Fibroblast of peridontal ligament (primary cell): ENCODE measurements at regions not wholly inside any gene's neighbourhood (a gene's known extent, or its start where the extent isn't known, plus 50 kb on each side); places are given as distances from the start of the nearest gene placed in this dataset.
"Not testable (repeated sequence)": the region's sequence is repeated elsewhere in the genome, so short reads cannot be mapped to it uniquely, and the experiment has no call there.

Source experiments
- DNase-seq: peaks from one replicate; pipeline ENCODE4 v3.0.0-alpha.2; 2010; ENCODE audit errors: extremely low read depth

DNA sequence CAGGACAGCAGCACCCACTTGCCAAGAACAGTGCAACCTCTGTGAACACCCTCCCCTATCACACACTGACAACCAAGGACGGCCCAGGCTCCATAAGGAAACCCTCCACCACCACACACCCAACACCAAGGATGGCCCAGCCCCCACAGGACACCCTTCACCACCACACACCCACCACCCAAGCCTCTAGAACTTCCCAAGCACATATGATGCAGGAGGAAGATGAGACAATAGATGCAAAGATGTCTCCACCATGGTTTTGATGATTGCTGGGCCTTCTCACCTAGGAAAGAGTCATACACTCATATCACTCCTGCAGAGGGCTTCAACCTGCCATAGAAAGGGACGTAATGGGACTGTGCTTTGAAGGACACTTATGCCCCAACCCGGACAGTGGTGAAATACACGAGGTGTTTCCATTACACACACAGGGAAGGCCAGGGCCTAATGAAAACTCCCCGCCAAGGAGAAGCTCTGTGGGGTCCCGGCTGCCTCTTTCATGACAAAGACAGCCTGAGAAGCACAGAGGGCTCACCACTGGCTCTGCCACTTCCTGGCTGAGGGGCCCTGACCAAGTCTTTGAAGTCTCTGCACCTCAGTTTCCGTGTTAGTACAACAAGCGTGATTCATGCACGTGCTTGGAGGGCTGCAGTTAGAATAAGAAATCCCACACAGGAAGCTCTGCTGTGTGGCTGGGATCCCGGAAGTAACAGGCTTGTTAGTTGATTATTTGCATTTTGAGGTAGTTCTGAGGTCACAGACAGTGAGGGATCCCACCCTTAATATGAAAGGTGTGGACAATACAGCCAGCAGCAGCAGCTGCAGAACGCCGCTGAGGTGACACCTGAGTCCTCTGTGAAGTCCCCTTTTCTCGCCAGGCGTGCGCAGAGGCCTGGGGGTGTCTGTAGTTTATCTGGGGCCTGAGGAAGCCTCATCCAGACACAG lies 61.9 kb upstream of the ATP12A start:
- DNase-seq: no peak

DNA sequence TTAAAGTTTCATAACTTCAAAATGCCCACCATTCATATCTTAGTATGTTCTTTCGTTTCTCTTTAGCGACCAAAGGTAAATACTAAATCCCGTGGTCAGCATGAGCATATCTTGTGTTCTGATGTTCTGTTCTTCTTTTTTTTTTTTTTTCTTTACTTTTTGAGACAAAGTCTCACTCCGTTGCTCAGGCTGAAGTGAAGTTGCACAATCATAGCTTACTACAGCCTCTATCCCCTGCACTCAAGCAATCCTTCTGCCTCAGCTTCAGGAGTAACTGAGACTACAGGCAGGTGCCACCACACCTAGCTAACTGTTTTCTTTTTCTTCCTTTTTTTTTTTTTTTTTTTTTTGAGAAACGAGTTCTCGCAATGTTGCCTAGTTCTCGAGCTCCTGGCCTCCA lies 60.9 kb upstream of the ATP12A start:
- DNase-seq: no peak

DNA sequence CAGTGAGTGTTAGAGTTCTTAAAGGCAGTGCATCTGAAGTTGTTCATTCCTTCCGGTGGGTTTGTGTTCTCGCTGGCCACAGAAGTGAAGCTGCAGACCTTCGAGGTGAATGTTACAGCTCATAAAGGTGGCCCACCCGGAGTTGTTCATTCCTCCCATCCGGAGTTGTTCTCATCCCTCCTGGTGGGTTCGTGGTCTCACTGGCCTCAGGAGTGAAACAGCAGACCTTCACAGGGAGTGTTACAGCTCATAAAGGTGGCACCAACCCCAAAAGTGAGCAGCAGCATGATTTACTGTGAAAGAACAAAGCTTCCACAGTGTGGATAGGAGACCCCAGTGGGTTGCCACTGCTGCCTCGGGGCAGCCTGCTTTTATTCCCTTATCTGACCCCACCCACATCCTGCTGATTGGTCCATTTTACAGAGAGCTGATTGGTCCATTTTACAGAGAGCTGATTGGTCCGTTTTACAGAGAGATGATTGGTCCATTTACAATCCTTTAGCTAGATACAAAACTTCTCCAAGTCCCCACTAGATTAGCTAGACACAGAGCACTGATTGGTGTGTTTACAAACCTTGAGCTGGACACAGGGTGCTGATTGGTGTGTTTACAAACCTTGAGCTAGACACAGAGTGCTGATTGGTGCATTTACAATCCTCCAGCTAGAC lies 57.6 kb upstream of the ATP12A start:
- DNase-seq: not testable (repeated sequence)

DNA sequence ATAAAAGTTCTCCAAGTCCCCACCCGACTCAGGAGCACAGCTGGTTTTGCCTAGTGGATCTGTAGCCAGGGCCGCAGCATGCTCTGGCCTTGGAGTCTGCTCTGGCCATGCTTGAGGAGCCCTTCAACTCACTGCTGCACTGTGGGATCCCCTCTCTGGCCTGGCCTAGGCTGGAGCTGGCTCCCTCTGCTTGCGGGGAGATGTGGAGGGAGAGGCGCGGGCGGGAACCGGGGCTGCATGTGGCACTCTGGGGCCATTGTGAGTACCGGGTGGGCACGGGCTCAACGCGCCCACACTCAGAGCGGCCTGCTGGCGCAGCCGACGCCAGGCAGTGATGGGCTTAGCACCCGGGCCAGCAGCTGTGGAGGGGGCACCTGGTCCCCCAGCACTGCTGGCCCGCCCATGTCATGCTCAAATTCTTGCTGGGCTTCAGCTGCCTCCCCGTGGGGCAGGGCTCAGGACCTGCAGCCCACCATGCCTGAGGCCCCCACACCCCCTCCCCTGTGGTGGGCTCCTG lies 57.0 kb upstream of the ATP12A start:
- no peak for DNase-seq

DNA sequence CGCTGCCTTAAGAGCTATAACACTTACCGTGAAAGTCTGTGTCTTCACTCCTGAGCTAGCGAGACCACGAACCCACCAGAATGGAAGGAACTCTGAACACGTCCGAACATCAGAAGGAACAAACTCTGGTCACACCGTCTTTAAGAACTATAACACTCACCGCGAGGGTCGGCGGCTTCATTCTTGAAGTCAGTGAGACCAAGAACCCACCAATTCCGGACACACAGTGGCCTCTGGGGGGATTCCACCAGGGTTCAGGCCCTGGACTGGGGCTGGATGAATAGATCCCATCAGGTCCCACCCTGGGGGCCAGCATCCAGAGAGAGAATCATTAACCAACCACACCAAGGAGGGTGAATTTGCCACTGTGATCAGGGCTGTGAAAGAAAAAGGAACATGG lies 55.8 kb upstream of the ATP12A start:
- DNase-seq: no peak

DNA sequence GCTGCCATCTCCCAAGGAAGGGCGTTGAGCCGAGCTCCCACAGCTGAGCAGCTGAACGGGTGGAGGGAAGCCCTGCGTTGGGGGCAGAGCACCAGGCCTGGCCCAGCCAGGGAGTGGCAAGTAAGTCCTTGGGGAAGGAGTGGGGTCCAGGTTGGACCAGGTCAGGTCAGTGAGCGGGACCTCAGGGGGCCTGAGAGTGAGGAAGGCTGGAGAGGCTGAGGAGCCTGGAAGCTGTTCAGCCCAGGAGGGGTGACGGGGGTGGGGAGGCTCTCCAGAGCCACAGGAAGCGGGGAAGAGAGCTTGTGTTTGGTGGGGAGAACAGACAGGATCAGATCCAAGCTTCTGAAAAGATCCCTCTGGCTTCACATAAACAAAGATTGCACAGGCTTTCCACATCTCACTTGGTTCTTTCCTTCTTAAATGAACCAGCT lies 55.4 kb upstream of the ATP12A start:
- peak; percentile 12 for DNase-seq

DNA sequence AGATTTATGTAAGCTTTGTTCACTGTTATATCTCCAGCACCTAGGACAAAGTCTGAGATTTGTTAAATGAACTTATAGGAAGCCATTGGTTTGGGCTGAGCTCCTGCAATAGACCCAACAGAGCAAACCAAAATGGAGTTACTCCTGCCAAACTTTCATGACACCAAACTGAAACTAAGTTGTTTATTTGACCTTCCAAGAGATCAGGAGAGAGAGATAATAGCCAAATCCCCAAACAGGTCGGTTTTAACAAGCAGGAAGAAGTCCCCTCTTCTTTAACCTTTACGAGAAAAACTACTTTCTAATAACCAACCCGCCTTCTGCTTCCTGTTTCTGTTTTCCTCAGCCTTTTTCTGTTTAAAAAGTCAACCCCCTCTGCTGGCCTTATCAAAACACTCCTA lies 54.9 kb upstream of the ATP12A start:
- DNase-seq: peak; percentile 4

DNA sequence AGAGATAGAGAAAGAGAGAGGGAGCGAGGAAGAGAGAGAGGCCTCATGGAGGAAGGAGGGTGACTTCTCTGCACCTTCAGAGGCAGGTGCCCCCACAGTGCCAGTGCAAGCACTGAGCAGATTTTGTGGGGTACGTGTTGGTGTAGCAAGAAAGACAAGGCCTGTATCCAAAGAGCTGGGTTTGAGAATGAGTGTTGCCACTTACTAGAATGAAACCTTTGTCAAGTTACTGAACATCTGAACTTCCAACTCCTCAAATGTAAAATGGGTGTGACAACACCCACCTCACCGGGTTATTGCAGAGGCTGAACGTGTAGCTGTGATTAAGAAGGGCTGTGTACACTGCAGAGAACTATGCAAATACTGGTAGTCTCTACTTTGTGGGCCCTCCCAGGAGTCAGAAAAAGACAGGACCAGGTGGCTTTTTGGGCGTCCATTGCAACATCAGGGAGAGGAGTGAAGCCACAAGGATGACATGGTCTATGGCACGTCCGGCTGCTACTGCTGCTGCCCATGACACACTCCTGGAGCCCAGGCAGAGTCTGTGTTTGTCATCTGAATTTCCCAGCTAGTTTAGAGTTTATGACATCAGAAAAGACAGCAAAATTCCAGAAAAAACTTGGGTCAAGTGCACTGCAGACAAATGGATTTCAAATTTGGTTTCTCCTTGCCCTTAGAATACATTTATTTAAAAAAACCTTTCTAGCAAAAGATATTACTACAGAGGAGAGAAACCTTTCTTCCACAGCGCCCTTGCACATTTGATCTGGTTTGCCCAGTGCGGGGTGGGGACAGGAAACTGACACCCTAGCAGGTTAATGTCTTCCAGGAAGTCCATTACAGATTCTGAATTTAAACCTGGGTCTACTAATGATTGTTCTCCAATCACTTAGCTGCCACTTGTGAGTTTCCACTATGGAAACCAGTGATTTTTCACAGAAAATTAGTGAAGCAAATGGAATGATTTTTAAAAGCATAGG lies 54.0 kb upstream of the ATP12A start:
- no peak for DNase-seq

DNA sequence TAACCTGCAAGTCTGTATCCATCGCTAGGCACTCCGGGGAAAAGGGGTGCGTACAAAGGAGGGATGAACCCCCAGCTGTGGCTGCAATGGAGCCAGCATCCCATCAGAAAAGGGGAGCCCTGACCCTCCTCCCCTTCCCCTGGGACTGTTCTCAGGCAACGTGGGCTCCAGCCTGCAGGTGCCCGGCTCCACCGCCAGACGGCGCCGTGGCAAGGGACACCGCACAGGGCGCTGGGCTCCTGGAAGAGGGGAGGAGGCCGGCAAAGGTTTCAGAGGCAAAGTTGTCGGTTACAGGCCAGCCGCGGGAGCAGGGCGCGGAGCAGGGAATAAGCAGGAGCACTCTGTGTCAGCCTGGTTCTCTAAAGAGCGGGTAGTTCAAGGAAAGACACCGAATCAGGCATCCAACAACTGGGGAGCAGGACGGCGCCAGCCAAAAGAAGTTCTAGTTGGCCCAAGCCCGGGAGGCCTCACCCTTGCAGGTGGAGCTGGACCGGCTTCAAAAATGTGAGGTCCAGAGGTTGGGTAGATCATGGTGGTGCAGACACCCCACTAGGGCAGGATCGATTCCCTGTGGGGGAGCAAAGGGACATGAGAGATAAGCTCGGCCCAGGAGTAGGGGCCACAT lies 53.0 kb upstream of the ATP12A start:
- no peak for DNase-seq

DNA sequence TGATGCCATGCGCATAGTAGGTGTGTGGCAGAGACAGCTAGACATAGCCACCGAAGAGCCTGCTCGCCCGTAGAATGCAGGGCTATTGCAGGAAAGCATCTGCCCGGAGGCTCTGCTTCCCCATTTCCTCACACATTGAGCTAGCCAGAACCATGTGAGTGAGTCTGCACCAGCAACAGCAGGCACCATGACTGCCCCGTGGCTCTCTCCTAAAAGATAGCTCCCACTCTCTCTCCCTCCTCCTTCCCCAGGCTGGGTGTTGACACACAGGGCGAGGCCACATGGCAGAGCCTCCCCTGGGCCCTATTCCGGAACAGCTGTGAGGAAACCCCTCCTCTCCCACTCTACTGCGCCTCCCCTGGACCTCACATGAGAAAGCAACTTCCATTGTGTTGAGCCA lies 52.3 kb upstream of the ATP12A start:
- no peak for DNase-seq

DNA sequence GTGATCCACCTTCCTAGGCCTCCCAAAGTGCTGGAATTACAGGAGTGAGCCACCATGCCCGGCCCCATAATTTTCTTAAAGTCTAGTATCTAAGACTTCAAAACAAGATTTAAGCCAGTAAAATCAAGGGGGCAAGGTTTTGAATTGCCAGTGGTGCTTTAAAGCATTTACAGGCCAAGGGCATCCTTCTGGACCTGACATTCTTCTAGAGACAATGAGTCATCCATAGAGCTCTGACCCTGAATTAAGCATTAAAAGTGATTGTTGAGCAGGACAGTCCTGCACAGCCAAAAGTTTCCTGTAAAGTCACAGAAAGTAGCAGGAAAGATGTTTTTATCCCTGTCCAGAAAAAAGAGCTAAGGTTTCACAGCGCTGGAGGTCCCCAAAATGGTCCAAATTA lies 50.9 kb upstream of the ATP12A start:
- DNase-seq: no peak

DNA sequence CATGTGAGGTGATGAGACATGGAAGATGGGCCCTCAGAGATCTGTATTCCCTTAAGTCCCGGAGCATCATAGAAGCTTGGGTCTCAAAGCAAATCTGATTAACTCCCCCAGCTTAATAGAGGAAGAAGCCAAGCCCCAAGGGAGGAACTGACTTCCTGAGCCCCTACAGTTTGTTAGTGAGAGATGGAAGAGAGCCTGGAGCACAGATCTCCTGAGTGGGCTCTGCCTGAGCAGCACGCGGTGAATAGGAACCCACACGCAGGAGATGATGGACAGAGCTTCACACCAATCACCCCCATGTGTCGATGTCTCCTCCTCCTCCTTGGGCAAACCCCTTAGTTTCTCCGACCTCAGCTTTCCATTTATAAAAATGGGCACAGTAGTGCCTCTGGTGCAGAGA lies 50.1 kb upstream of the ATP12A start:
- DNase-seq: no peak
